H9 (cell line): ENCODE measurements at regions not wholly inside any gene's neighbourhood (a gene's known extent, or its start where the extent isn't known, plus 50 kb on each side); places are given as distances from the start of the nearest gene placed in this dataset.

ENCODE experiments used
- DNase-seq: peaks from one replicate; pipeline ENCODE4 v3.0.0-alpha.2; 2017
- H2AFZ ChIP-seq: one replicate; pipeline ENCODE4 v1.6.1; 2013; ENCODE audit warnings: mild to moderate bottlenecking, low read length, control low read depth, moderate library complexity
- H2AK5ac ChIP-seq: 2 replicates; pipeline ENCODE4 v1.6.1; 2013; ENCODE audit warnings: low read length, control low read depth, mixed read lengths; ENCODE audit not compliant: insufficient read length
- H2BK120ac ChIP-seq: one replicate; pipeline ENCODE4 v1.6.1; 2013; ENCODE audit warnings: low read depth, mild to moderate bottlenecking, low read length, control low read depth, inconsistent platforms; ENCODE audit not compliant: poor library complexity, severe bottlenecking
- H2BK12ac ChIP-seq: 2 replicates; pipeline ENCODE4 v1.6.1; 2013; ENCODE audit warnings: low read length, control low read depth, mixed read lengths, low read depth; ENCODE audit not compliant: insufficient read length
- H2BK15ac ChIP-seq: 2 replicates; pipeline ENCODE4 v1.6.1; 2013; ENCODE audit warnings: low read depth, low read length, control low read depth
- H2BK20ac ChIP-seq: one replicate; pipeline ENCODE4 v1.6.1; 2013; ENCODE audit warnings: low read depth, mild to moderate bottlenecking, low read length, control low read depth, inconsistent platforms; ENCODE audit not compliant: poor library complexity, severe bottlenecking
- H2BK5ac ChIP-seq: 2 replicates; pipeline ENCODE4 v1.6.1; 2013; ENCODE audit warnings: low read length, control low read depth, mixed read lengths; ENCODE audit not compliant: insufficient read length
- H3K14ac ChIP-seq: 2 replicates; pipeline ENCODE4 v1.6.1; 2013; ENCODE audit warnings: low read length, control low read depth; ENCODE audit not compliant: insufficient read depth
- H3K18ac ChIP-seq: 2 replicates; pipeline ENCODE4 v1.6.1; 2013; ENCODE audit warnings: low read depth, mild to moderate bottlenecking, mixed read lengths, low read length, control low read depth; ENCODE audit not compliant: insufficient read length
- H3K23ac ChIP-seq: 2 replicates; pipeline ENCODE4 v1.6.1; 2013; ENCODE audit warnings: low read length, control low read depth, mixed read lengths, low read depth; ENCODE audit not compliant: insufficient read length
- H3K23me2 ChIP-seq: 2 replicates; pipeline ENCODE4 v1.6.1; 2013; ENCODE audit warnings: low read depth, mild to moderate bottlenecking, mixed read lengths, low read length, control low read depth; ENCODE audit not compliant: insufficient read length, poor library complexity, severe bottlenecking
- H3K27ac ChIP-seq: 2 replicates; pipeline ENCODE4 v1.5.1; 2013; ENCODE audit warnings: low read length, control low read depth, mixed read lengths, low read depth; ENCODE audit not compliant: insufficient read length
- H3K27me3 ChIP-seq: 2 replicates; pipeline ENCODE4 v1.6.1; 2013; ENCODE audit warnings: low read length, control low read depth, inconsistent platforms; ENCODE audit not compliant: insufficient read depth
- H3K4ac ChIP-seq: 2 replicates; pipeline ENCODE4 v1.6.1; 2013; ENCODE audit warnings: low read depth, mild to moderate bottlenecking, control low read depth, inconsistent platforms, low read length, moderate library complexity
- H3K4me1 ChIP-seq: 2 replicates; pipeline ENCODE4 v1.6.1; 2013; ENCODE audit warnings: low read length, control low read depth, inconsistent platforms; ENCODE audit not compliant: insufficient read depth
- H3K4me2 ChIP-seq: 2 replicates; pipeline ENCODE4 v1.6.1; 2013; ENCODE audit warnings: low read length, control low read depth, mixed read lengths; ENCODE audit not compliant: insufficient read length, insufficient read depth
- H3K56ac ChIP-seq: 2 replicates; pipeline ENCODE4 v1.6.1; 2013; ENCODE audit warnings: low read depth, mild to moderate bottlenecking, mixed read lengths, low read length, control low read depth; ENCODE audit not compliant: insufficient read length
- H3K79me1 ChIP-seq: 2 replicates; pipeline ENCODE4 v1.6.1; 2013; ENCODE audit warnings: low read depth, mild to moderate bottlenecking, moderate library complexity, low read length, control low read depth, inconsistent platforms; ENCODE audit not compliant: insufficient read depth, poor library complexity, severe bottlenecking
- H3K79me2 ChIP-seq: 2 replicates; pipeline ENCODE4 v1.6.1; 2013; ENCODE audit warnings: low read length, control low read depth, inconsistent platforms; ENCODE audit not compliant: insufficient read depth
- H3K9ac ChIP-seq: 2 replicates; pipeline ENCODE4 v1.6.1; 2013; ENCODE audit warnings: low read length, control low read depth, mixed read lengths; ENCODE audit not compliant: insufficient read length; ENCODE audit errors: extremely low read depth
- H3K9me3 ChIP-seq: one replicate; pipeline ENCODE4 v1.6.1; 2013; ENCODE audit warnings: low read depth, low read length, inconsistent platforms; ENCODE audit not compliant: control insufficient read depth
- H3T11ph ChIP-seq: one replicate; pipeline ENCODE4 v1.6.1; 2013; ENCODE audit warnings: mild to moderate bottlenecking, low read length, control low read depth, inconsistent platforms
- H4K20me1 ChIP-seq: one replicate; pipeline ENCODE4 v1.6.1; 2013; ENCODE audit not compliant: control insufficient read depth, insufficient read length, insufficient read depth
- H4K5ac ChIP-seq: 2 replicates; pipeline ENCODE4 v1.6.1; 2013; ENCODE audit warnings: low read depth, mild to moderate bottlenecking, mixed read lengths, low read length, control low read depth; ENCODE audit not compliant: insufficient read length
- H4K8ac ChIP-seq: replicated peaks from 2 replicates; pipeline ENCODE4 v1.6.1; 2013; ENCODE audit warnings: low read length, control low read depth, mixed read lengths, low read depth; ENCODE audit not compliant: insufficient read length
- H4K91ac ChIP-seq: 2 replicates; pipeline ENCODE4 v1.6.1; 2013; ENCODE audit warnings: low read depth, mild to moderate bottlenecking, moderate library complexity, mixed read lengths, low read length, control low read depth; ENCODE audit not compliant: insufficient read length
- H3K27ac Mint-ChIP-seq, 3 experiments: 2 replicates in 2 of 3; 3 replicates in 1 of 3; pipeline ENCODE4 v1.8.0; 2020 to 2021; ENCODE audit warnings: mixed read lengths in 3 of 3, mild to moderate bottlenecking in 1 of 3, moderate library complexity in 1 of 3
- H3K27me3 Mint-ChIP-seq: 2 replicates; pipeline ENCODE4 v1.8.0; 2021; ENCODE audit warnings: low read depth, mild to moderate bottlenecking, moderate library complexity, mixed read lengths
- H3K36me3 Mint-ChIP-seq, 3 experiments: 2 replicates in 2 of 3; 3 replicates in 1 of 3; pipeline ENCODE4 v1.8.0; 2020 to 2021; ENCODE audit warnings: low read depth in 3 of 3, mixed read lengths in 3 of 3; ENCODE audit not compliant: insufficient read depth in 1 of 3
- H3K4me1 Mint-ChIP-seq, 2 experiments: 2 replicates each; pipeline ENCODE4 v1.8.0; 2020; ENCODE audit warnings: mixed read lengths in 2 of 2
- H3K4me3 Mint-ChIP-seq, 2 experiments: 2 replicates in 1 of 2; 3 replicates in 1 of 2; pipeline ENCODE4 v1.8.0; 2020 to 2021; ENCODE audit warnings: mild to moderate bottlenecking in 2 of 2, mixed read lengths in 2 of 2, moderate library complexity in 1 of 2
- H3K9me3 Mint-ChIP-seq, 2 experiments: 2 replicates in 1 of 2; 3 replicates in 1 of 2; pipeline ENCODE4 v1.8.0; 2020; ENCODE audit warnings: mild to moderate bottlenecking in 2 of 2, mixed read lengths in 2 of 2, moderate library complexity in 1 of 2
- CTCF ChIP-seq: fragments of 200-600 bp; sonication (generic); conservative IDR thresholded peaks from 3 replicates; pipeline ENCODE4 v1.8.0; 2021; ENCODE audit warnings: antibody characterized with exemption, mild to moderate bottlenecking
- WGBS: extraction: QIAGEN DNeasy Blood & Tissue Kit; methylation state at CpG from one replicate; pipeline ENCODE4 v1.1.7; 2013; ENCODE audit warnings: missing lambda C conversion rate, low lambda C conversion rate, mixed read lengths; ENCODE audit not compliant: insufficient read length; ENCODE audit errors: extremely low coverage; 5-methylcytosine and 5-hydroxymethylcytosine counted together

GRCh38 chr10:121282264-121282663 is 316.0 kb downstream of the FGFR2 start:
- Histone ChIP-seq H3K18ac (no peak overlapping the region), H3K4me2 (no peak overlapping the region), H3K56ac (no peak overlapping the region), H2BK20ac (no peak overlapping the region), H3T11ph (no peak overlapping the region), H2AFZ (no peak overlapping the region), H4K20me1 (no peaks in the 10 kb centered on the region), H4K5ac (no peak overlapping the region), H3K27me3 (no peaks in the 10 kb centered on the region), H2BK12ac (no peak overlapping the region), H3K79me1 (no peaks in the 10 kb centered on the region), H2AK5ac (no peak overlapping the region), H3K23ac (no peak overlapping the region), H3K4me1 (peaks cover 8% of the 10 kb centered on the region), H3K9ac (no peak overlapping the region), H3K27ac (no peak overlapping the region), H2BK15ac (no peak overlapping the region), H4K91ac (no peak overlapping the region), H3K79me2 (no peaks in the 10 kb centered on the region), H3K23me2 (no peaks in the 10 kb centered on the region), H2BK5ac (no peak overlapping the region), H3K4ac (no peak overlapping the region), H3K9me3 (no peaks in the 10 kb centered on the region), H3K14ac (no peak overlapping the region), H4K8ac (no peak overlapping the region), H2BK120ac (no peak overlapping the region)
- no CpG with 5 or more reads among the region's 3 CpGs for WGBS
- Mint-ChIP-seq H3K4me3 (no peak overlapping the region), H3K9me3 (peaks cover 2 to 7% of the 10 kb centered on the region in 2 experiments; a peak in 2 of 5 replicates), H3K27me3 (no peaks in the 10 kb centered on the region), H3K27ac (no peak overlapping the region), H3K4me1 (peaks cover 21 to 28% of the 10 kb centered on the region in 2 experiments), H3K36me3 (no peaks in the 10 kb centered on the region)
- no peak for DNase-seq
- TF ChIP-seq CTCF: no peak
